ENCODE measurements at regions not wholly inside any gene's neighbourhood (a gene's known extent, or its start where the extent isn't known, plus 50 kb on each side); places are given as distances from the start of the nearest gene placed in this dataset.

GRCh38 chr13:31944262-31945160, 87.1 kb upstream of the FRY start:
- TF ChIP-seq CTCF (IDR thresholded peaks at IDR 0.05) (no peak), EZH2 (IDR thresholded peaks at IDR 0.05; ENCODE audit: borderline replicate concordance, insufficient read depth, low read depth, low read length, poor library complexity, severe bottlenecking) (no peak)

Data from B cell (primary cell).